ENCODE measurements at regions not wholly inside any gene's neighbourhood (a gene's known extent, or its start where the extent isn't known, plus 50 kb on each side); places are given as distances from the start of the nearest gene placed in this dataset.

DNA sequence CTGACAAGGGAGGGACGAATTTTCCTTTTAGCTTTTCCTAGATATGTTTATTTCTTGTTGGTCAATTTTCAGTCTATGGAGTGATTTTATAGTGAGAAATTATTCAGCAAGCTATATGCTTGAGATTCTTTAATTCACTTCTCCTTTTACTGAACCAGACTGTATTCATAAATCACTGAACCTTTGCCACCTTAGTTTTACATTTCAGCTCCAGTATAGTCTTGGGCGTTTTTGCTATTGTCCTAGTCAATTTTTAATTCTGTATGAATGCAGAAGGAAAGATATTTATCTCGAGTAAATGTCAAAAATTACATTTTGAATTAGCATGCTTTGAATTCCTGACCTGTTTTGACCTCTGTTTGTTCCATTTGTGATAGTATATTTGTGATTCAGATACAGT, 468.9 kb downstream of the IPMK start:
- TF ChIP-seq, protein P1, sequence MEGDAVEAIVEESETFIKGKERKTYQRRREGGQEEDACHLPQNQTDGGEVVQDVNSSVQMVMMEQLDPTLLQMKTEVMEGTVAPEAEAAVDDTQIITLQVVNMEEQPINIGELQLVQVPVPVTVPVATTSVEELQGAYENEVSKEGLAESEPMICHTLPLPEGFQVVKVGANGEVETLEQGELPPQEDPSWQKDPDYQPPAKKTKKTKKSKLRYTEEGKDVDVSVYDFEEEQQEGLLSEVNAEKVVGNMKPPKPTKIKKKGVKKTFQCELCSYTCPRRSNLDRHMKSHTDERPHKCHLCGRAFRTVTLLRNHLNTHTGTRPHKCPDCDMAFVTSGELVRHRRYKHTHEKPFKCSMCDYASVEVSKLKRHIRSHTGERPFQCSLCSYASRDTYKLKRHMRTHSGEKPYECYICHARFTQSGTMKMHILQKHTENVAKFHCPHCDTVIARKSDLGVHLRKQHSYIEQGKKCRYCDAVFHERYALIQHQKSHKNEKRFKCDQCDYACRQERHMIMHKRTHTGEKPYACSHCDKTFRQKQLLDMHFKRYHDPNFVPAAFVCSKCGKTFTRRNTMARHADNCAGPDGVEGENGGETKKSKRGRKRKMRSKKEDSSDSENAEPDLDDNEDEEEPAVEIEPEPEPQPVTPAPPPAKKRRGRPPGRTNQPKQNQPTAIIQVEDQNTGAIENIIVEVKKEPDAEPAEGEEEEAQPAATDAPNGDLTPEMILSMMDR (IDR thresholded peaks at IDR 0.05; ENCODE audit: low read depth, low read length): no peak
- TF ChIP-seq EZH2phosphoT487 (IDR thresholded peaks at IDR 0.05; ENCODE audit: low read depth): no peak

Measured in OCI-LY3 (cell line).